ENCODE measurements at regions not wholly inside any gene's neighbourhood (a gene's known extent, or its start where the extent isn't known, plus 50 kb on each side); places are given as distances from the start of the nearest gene placed in this dataset.
"Not testable (repeated sequence)": the region's sequence is repeated elsewhere in the genome, so short reads cannot be mapped to it uniquely, and the experiment has no call there.

GRCh38 chr2:236774171-236774570 lies 204.5 kb downstream of the ACKR3 start:
- no peak for DNase-seq (ENCODE audit: low spot score)

- no peak for DNase-seq (ENCODE audit: low spot score)
These were observed 205.9 kb downstream of the ACKR3 start for GRCh38 chr2:236775511-236775910.

GRCh38 chr2:236776206-236776605 lies 206.6 kb downstream of the ACKR3 start:
- no peak for DNase-seq (ENCODE audit: low spot score)

- no peak for DNase-seq (ENCODE audit: low spot score)
These were observed 207.1 kb downstream of the ACKR3 start for GRCh38 chr2:236776695-236777251.

GRCh38 chr2:236777408-236777807 lies 207.8 kb downstream of the ACKR3 start:
- no peak for DNase-seq (ENCODE audit: low spot score)

GRCh38 chr2:236781933-236782816 lies 212.6 kb downstream of the ACKR3 start:
- DNase-seq (ENCODE audit: low spot score) = no peak

- DNase-seq (ENCODE audit: low spot score) = no peak
These were observed 213.3 kb downstream of the ACKR3 start for GRCh38 chr2:236782938-236783337.

GRCh38 chr2:236783417-236784020 lies 213.9 kb downstream of the ACKR3 start:
- no peak for DNase-seq (ENCODE audit: low spot score)

GRCh38 chr2:236785611-236786057 lies 216.0 kb downstream of the ACKR3 start:
- DNase-seq (ENCODE audit: low spot score) = no peak

GRCh38 chr2:236786751-236787150 lies 217.1 kb downstream of the ACKR3 start:
- no peak for DNase-seq (ENCODE audit: low spot score)

- not testable (repeated sequence) for DNase-seq (ENCODE audit: low spot score)
These were observed 217.8 kb downstream of the ACKR3 start for GRCh38 chr2:236787376-236787775.

- peak; percentile 24 for DNase-seq (ENCODE audit: low spot score)
These were observed 218.3 kb downstream of the ACKR3 start for GRCh38 chr2:236787885-236788284.

- DNase-seq (ENCODE audit: low spot score) = no peak
These were observed 221.3 kb downstream of the ACKR3 start for GRCh38 chr2:236790963-236791362.

GRCh38 chr2:236793023-236794011 lies 223.7 kb downstream of the ACKR3 start:
- no peak for DNase-seq (ENCODE audit: low spot score)

- no peak for DNase-seq (ENCODE audit: low spot score)
These were observed 224.7 kb downstream of the ACKR3 start for GRCh38 chr2:236794176-236794957.

GRCh38 chr2:236795169-236795860 lies 225.7 kb downstream of the ACKR3 start:
- DNase-seq (ENCODE audit: low spot score) = no peak

- no peak for DNase-seq (ENCODE audit: low spot score)
These were observed 226.2 kb downstream of the ACKR3 start for GRCh38 chr2:236795861-236796219.

- no peak for DNase-seq (ENCODE audit: low spot score)
These were observed 226.6 kb downstream of the ACKR3 start for GRCh38 chr2:236796236-236796635.

- DNase-seq (ENCODE audit: low spot score) = no peak
These were observed 227.8 kb downstream of the ACKR3 start for GRCh38 chr2:236797411-236797810.

- no peak for DNase-seq (ENCODE audit: low spot score)
These were observed 228.9 kb downstream of the ACKR3 start for GRCh38 chr2:236798491-236798890.
